ENCODE measurements at regions not wholly inside any gene's neighbourhood (a gene's known extent, or its start where the extent isn't known, plus 50 kb on each side); places are given as distances from the start of the nearest gene placed in this dataset.
"Not testable (repeated sequence)": the region's sequence is repeated elsewhere in the genome, so short reads cannot be mapped to it uniquely, and the experiment has no call there.

DNA sequence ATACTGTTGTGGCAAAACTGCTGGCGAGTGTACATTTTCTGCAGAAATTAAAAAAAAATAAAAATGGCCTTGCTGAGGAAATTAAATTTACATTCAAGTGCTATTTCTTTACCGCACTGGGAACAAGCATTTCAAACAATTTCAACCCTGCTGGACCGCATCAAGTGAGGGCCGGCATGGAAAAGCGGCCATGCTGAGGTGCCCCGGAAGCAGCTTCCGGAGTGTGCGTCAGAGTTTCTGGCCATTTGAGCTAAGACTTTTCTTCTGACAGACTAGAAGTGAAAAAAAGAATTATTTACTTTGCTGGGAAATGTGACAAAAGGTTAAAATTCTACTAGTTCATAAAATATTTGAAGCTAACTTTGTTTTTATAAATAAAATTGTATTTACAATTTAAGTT, 337.0 kb downstream of the CACNA1B start:
- H2BK5ac ChIP-seq (ENCODE audit: low read depth, low read length); H3K4me1 ChIP-seq (replicated peaks in 1 of 4; ENCODE audit: control insufficient read depth in 3 of 4, insufficient read depth in 4 of 4, low read length in 3 of 4); H3K56ac ChIP-seq (replicated peaks; ENCODE audit: insufficient read length, low read depth, low read length); H3K27me3 ChIP-seq (replicated peaks in 1 of 4; ENCODE audit: control insufficient read depth in 3 of 4, extremely low read depth in 1 of 4, insufficient read depth in 3 of 4, low read length in 3 of 4); H3K36me3 ChIP-seq (ENCODE audit: control insufficient read depth in 2 of 4, insufficient read depth in 4 of 4, low read length in 3 of 4); H2AK5ac ChIP-seq (ENCODE audit: low read depth, low read length); H3K79me1 ChIP-seq (ENCODE audit: low read depth, low read length); H3K27ac ChIP-seq (ENCODE audit: low read depth, low read length); H2BK15ac ChIP-seq (ENCODE audit: low read length); H4K8ac ChIP-seq (ENCODE audit: extremely low read depth, insufficient read depth, low read length); H2AFZ ChIP-seq (ENCODE audit: low read length); H3K79me2 ChIP-seq (ENCODE audit: control insufficient read depth in 1 of 2, insufficient read depth in 2 of 2, low read length in 2 of 2); H3K4me3 ChIP-seq (ENCODE audit: extremely low read depth in 1 of 4, insufficient read depth in 2 of 4, low read depth in 3 of 4, low read length in 4 of 4); H3K4ac ChIP-seq (replicated peaks; ENCODE audit: insufficient read length, low read depth, low read length); H2BK12ac ChIP-seq (ENCODE audit: low read depth, low read length); H4K91ac ChIP-seq (replicated peaks; ENCODE audit: insufficient read length, low read length); H3K4me2 ChIP-seq (ENCODE audit: insufficient read depth in 1 of 2, low read depth in 2 of 2, low read length in 2 of 2); DNase-seq (ENCODE audit: low read depth in 1 of 2, low spot score in 2 of 2); H3K14ac ChIP-seq (ENCODE audit: insufficient read length); H4K20me1 ChIP-seq (replicated peaks in 1 of 2; ENCODE audit: control insufficient read depth in 1 of 2, insufficient read depth in 2 of 2, low read length in 2 of 2); POLR2A ChIA-PET (ENCODE audit: partially characterized antibody); H4K5ac ChIP-seq (ENCODE audit: insufficient read length, low read depth, low read length); CTCF ChIA-PET (ENCODE audit: partially characterized antibody); H3K18ac ChIP-seq (ENCODE audit: extremely low read depth, low read length); H2BK20ac ChIP-seq (ENCODE audit: low read length); H2BK120ac ChIP-seq (replicated peaks; ENCODE audit: low read depth, low read length); FAIRE-seq; H3K23ac ChIP-seq (ENCODE audit: insufficient read length); H3K9ac ChIP-seq (replicated peaks in 1 of 4; ENCODE audit: extremely low read depth in 1 of 4, low read depth in 3 of 4, low read length in 3 of 4); H3K23me2 ChIP-seq (ENCODE audit: low read depth, low read length): not testable (repeated sequence)
- H3K9me3 ChIP-seq (ENCODE audit: insufficient read depth in 2 of 2, low read depth in 1 of 2, low read length in 1 of 2), result peaks cover 0 to 17% of the 10 kb centered on the region in 2 experiments; a peak in 2 of 4 replicates
- 59% methylated on average over 7 of the region's 8 CpGs; no CpG with 5 or more reads in 1 of the 2 experiments for WGBS, 2 experiments (ENCODE audit: extremely low coverage in 1 of 2, insufficient coverage in 1 of 2, insufficient read length in 1 of 2, insufficient replicate concordance in 2 of 2, low coverage in 1 of 2, low lambda C conversion rate in 2 of 2, missing lambda C conversion rate in 1 of 2)

DNA sequence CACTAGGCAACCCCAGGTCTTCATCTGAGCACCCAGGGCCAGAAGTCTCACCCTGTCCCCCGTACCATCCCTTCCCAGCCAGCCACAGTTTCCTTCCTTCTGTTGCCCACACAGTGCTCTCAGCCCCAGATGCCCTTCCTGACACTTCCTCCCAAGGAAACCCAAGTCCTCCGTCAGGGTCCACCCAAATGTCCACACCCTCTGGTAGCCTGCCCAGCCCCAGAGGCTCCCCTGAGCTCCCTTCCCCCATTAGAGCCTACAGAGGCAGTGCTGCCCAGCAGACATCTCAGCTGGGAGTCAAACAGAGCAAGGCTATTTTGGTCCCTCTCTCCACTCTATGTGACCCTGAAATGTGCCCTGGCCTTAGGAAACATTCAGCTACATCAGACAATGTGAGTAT, 338.0 kb downstream of the CACNA1B start:
- H2BK120ac ChIP-seq (replicated peaks; ENCODE audit: low read depth, low read length); H2AFZ ChIP-seq (ENCODE audit: low read length); H2AK5ac ChIP-seq (ENCODE audit: low read depth, low read length); H3K14ac ChIP-seq (ENCODE audit: insufficient read length); H3K27me3 ChIP-seq (replicated peaks in 1 of 4; ENCODE audit: control insufficient read depth in 3 of 4, extremely low read depth in 1 of 4, insufficient read depth in 3 of 4, low read length in 3 of 4); H3K18ac ChIP-seq (ENCODE audit: extremely low read depth, low read length); CTCF ChIA-PET (ENCODE audit: partially characterized antibody); H3K27ac ChIP-seq (ENCODE audit: low read depth, low read length); H3K4ac ChIP-seq (replicated peaks; ENCODE audit: insufficient read length, low read depth, low read length); DNase-seq (ENCODE audit: low read depth in 1 of 2, low spot score in 2 of 2); H3K4me2 ChIP-seq (ENCODE audit: insufficient read depth in 1 of 2, low read depth in 2 of 2, low read length in 2 of 2); H3K23ac ChIP-seq (ENCODE audit: insufficient read length); H2BK20ac ChIP-seq (ENCODE audit: low read length); H4K20me1 ChIP-seq (replicated peaks in 1 of 2; ENCODE audit: control insufficient read depth in 1 of 2, insufficient read depth in 2 of 2, low read length in 2 of 2); POLR2A ChIA-PET (ENCODE audit: partially characterized antibody); FAIRE-seq; H3K4me1 ChIP-seq (replicated peaks in 1 of 4; ENCODE audit: control insufficient read depth in 3 of 4, insufficient read depth in 4 of 4, low read length in 3 of 4); H4K5ac ChIP-seq (ENCODE audit: insufficient read length, low read depth, low read length); H3K36me3 ChIP-seq (ENCODE audit: control insufficient read depth in 2 of 4, insufficient read depth in 4 of 4, low read length in 3 of 4); H4K8ac ChIP-seq (ENCODE audit: extremely low read depth, insufficient read depth, low read length); H2BK12ac ChIP-seq (ENCODE audit: low read depth, low read length); H3K79me1 ChIP-seq (ENCODE audit: low read depth, low read length); H3K9ac ChIP-seq (replicated peaks in 1 of 4; ENCODE audit: extremely low read depth in 1 of 4, low read depth in 3 of 4, low read length in 3 of 4); H2BK15ac ChIP-seq (ENCODE audit: low read length); H3K23me2 ChIP-seq (ENCODE audit: low read depth, low read length); H2BK5ac ChIP-seq (ENCODE audit: low read depth, low read length); H3K79me2 ChIP-seq (ENCODE audit: control insufficient read depth in 1 of 2, insufficient read depth in 2 of 2, low read length in 2 of 2); H3K56ac ChIP-seq (replicated peaks; ENCODE audit: insufficient read length, low read depth, low read length); H3K4me3 ChIP-seq (ENCODE audit: extremely low read depth in 1 of 4, insufficient read depth in 2 of 4, low read depth in 3 of 4, low read length in 4 of 4); H4K91ac ChIP-seq (replicated peaks; ENCODE audit: insufficient read length, low read length): not testable (repeated sequence)
- peaks cover 0 to 15% of the 10 kb centered on the region in 2 experiments; a peak in 2 of 4 replicates for H3K9me3 ChIP-seq (ENCODE audit: insufficient read depth in 2 of 2, low read depth in 1 of 2, low read length in 1 of 2)
- no CpG with 5 or more reads among the region's 2 CpGs for WGBS, 2 experiments (ENCODE audit: extremely low coverage in 1 of 2, insufficient coverage in 1 of 2, insufficient read length in 1 of 2, insufficient replicate concordance in 2 of 2, low coverage in 1 of 2, low lambda C conversion rate in 2 of 2, missing lambda C conversion rate in 1 of 2)
